Peyer's patch (tissue), 4 donors: ENCODE measurements at regions not wholly inside any gene's neighbourhood (a gene's known extent, or its start where the extent isn't known, plus 50 kb on each side); places are given as distances from the start of the nearest gene placed in this dataset.
"Not testable (repeated sequence)": the region's sequence is repeated elsewhere in the genome, so short reads cannot be mapped to it uniquely, and the experiment has no call there.

Experiments
- CTCF ChIP-seq, 6 experiments: fragments of 450-650 bp in 4 of 6; fragments of 200-600 bp in 2 of 6; sonication (generic) in 1 of 6; IDR thresholded peaks; one replicate each; pipeline ENCODE4 v1.5.1; 2017 to 2019; ENCODE audit warnings: antibody characterized with exemption in 6 of 6, mild to moderate bottlenecking in 3 of 6, moderate library complexity in 1 of 6
- POLR2A ChIP-seq, 2 donors: fragments of 450-650 bp; IDR thresholded peaks; one replicate each; pipeline ENCODE4 v1.5.1; 2017; ENCODE audit warnings: antibody characterized with exemption in 2 of 2, mild to moderate bottlenecking in 2 of 2, moderate library complexity in 2 of 2

GRCh38 chr19:14266208-14266607 is 60.2 kb upstream of the ADGRL1 start:
- not testable (repeated sequence) for TF ChIP-seq CTCF, POLR2A (IDR thresholded peaks at IDR 0.05)
